IPS-NIHi7 (cell line): ENCODE measurements at regions not wholly inside any gene's neighbourhood (a gene's known extent, or its start where the extent isn't known, plus 50 kb on each side); places are given as distances from the start of the nearest gene placed in this dataset.
"Not testable (repeated sequence)": the region's sequence is repeated elsewhere in the genome, so short reads cannot be mapped to it uniquely, and the experiment has no call there.

ENCODE experiments used
- DNase-seq: peaks from one replicate; pipeline ENCODE4 v3.0.0; 2012; ENCODE audit warnings: mixed read lengths; ENCODE audit errors: extremely low spot score

GRCh38 chr1:55781003-55781402 is 565.8 kb upstream of the USP24 start:
- no peak for DNase-seq

GRCh38 chr1:55777545-55777944 is 562.4 kb upstream of the USP24 start:
- no peak for DNase-seq

- no peak for DNase-seq
Measured at GRCh38 chr1:55775007-55775406, 559.8 kb upstream of the USP24 start.

GRCh38 chr1:55774446-55774845 is 559.3 kb upstream of the USP24 start:
- DNase-seq: no peak

- DNase-seq: no peak
Measured at GRCh38 chr1:55773211-55773940, 558.2 kb upstream of the USP24 start.

- no peak for DNase-seq
Measured at GRCh38 chr1:55768327-55768952, 553.3 kb upstream of the USP24 start.

GRCh38 chr1:55767171-55767570 is 552.0 kb upstream of the USP24 start:
- DNase-seq: no peak

GRCh38 chr1:55765505-55765904 is 550.3 kb upstream of the USP24 start:
- DNase-seq: not testable (repeated sequence)

GRCh38 chr1:55751776-55752175 is 536.6 kb upstream of the USP24 start:
- DNase-seq: no peak

- DNase-seq: no peak
Measured at GRCh38 chr1:55750628-55750995, 535.4 kb upstream of the USP24 start.

GRCh38 chr1:55749975-55750627 is 534.9 kb upstream of the USP24 start:
- no peak for DNase-seq

- DNase-seq: no peak
Measured at GRCh38 chr1:55747408-55747841, 532.3 kb upstream of the USP24 start.

GRCh38 chr1:55746710-55747109 is 531.5 kb upstream of the USP24 start:
- DNase-seq: no peak

- no peak for DNase-seq
Measured at GRCh38 chr1:55741516-55741915, 526.4 kb upstream of the USP24 start.

GRCh38 chr1:55735106-55735505 is 519.9 kb upstream of the USP24 start:
- no peak for DNase-seq

GRCh38 chr1:55726994-55727393 is 511.8 kb upstream of the USP24 start:
- no peak for DNase-seq

GRCh38 chr1:55725378-55725777 is 510.2 kb upstream of the USP24 start:
- no peak for DNase-seq

GRCh38 chr1:55724551-55725325 is 509.6 kb upstream of the USP24 start:
- no peak for DNase-seq

- no peak for DNase-seq
Measured at GRCh38 chr1:55723001-55723400, 507.8 kb upstream of the USP24 start.

- no peak for DNase-seq
Measured at GRCh38 chr1:55720261-55720660, 505.1 kb upstream of the USP24 start.

GRCh38 chr1:55718758-55719671 is 503.9 kb upstream of the USP24 start:
- peak; percentile 43 for DNase-seq
